CD14-positive monocyte (primary cell): ENCODE measurements at regions not wholly inside any gene's neighbourhood (a gene's known extent, or its start where the extent isn't known, plus 50 kb on each side); places are given as distances from the start of the nearest gene placed in this dataset.

Experiments
- DNase-seq, 3 donors: peaks; one replicate each; pipeline ENCODE4 v3.0.0-alpha.2; 2011 to 2022
- H2AFZ ChIP-seq: 2 replicates; pipeline ENCODE4 v1.6.0; 2012; ENCODE audit warnings: mild to moderate bottlenecking, low read depth, low read length, inconsistent platforms; ENCODE audit not compliant: insufficient read depth, poor library complexity, severe bottlenecking
- H3K27ac ChIP-seq, 2 donors: 1 replicate in 1 of 2; 2 replicates in 1 of 2; pipeline ENCODE4 v1.5.1; 2012 to 2013; ENCODE audit warnings: low read length in 2 of 2, control low read depth in 1 of 2, inconsistent platforms in 1 of 2, low read depth in 1 of 2, mild to moderate bottlenecking in 1 of 2
- H3K27me3 ChIP-seq, 2 donors: one replicate each; pipeline versions ENCODE4 v1.6.0 to v1.6.1; 2011 to 2013; ENCODE audit warnings: low read length in 2 of 2; ENCODE audit not compliant: control insufficient read depth in 2 of 2, insufficient read depth in 2 of 2
- H3K36me3 ChIP-seq, 2 donors: replicated peaks in 1 of 2; 1 replicate in 1 of 2; 2 replicates in 1 of 2; pipeline versions ENCODE4 v1.5.1 to v1.6.1; 2012 to 2013; ENCODE audit warnings: low read length in 2 of 2, control low read depth in 1 of 2, inconsistent platforms in 1 of 2, mild to moderate bottlenecking in 1 of 2; ENCODE audit not compliant: insufficient read depth in 2 of 2, control insufficient read depth in 1 of 2
- H3K4me1 ChIP-seq, 2 donors: 1 replicate in 1 of 2; 2 replicates in 1 of 2; pipeline versions ENCODE4 v1.5.1 to v1.6.1; 2012 to 2013; ENCODE audit warnings: low read length in 2 of 2, control low read depth in 1 of 2, inconsistent platforms in 1 of 2, mild to moderate bottlenecking in 1 of 2, moderate library complexity in 1 of 2; ENCODE audit not compliant: insufficient read depth in 2 of 2, control insufficient read depth in 1 of 2
- H3K4me2 ChIP-seq: replicated peaks from 2 replicates; pipeline ENCODE3; 2012; ENCODE audit warnings: low read length, moderate library complexity, mild to moderate bottlenecking; ENCODE audit not compliant: poor library complexity, severe bottlenecking; ENCODE audit errors: extremely low read depth
- H3K4me3 ChIP-seq, 3 experiments: fragments of 200-600 bp in 1 of 3; sonication (generic) in 1 of 3; replicated peaks in 1 of 3; 1 replicate in 2 of 3; 2 replicates in 1 of 3; pipeline ENCODE4 v1.5.1; 2011 to 2013; ENCODE audit warnings: low read length in 3 of 3, mild to moderate bottlenecking in 3 of 3, control low read depth in 2 of 3, low read depth in 2 of 3, inconsistent platforms in 1 of 3, moderate library complexity in 1 of 3
- H3K79me2 ChIP-seq: 2 replicates; pipeline ENCODE4 v1.6.0; 2012; ENCODE audit warnings: mild to moderate bottlenecking, control low read depth, inconsistent platforms, low read length, moderate library complexity; ENCODE audit not compliant: insufficient read depth
- H3K9ac ChIP-seq: 2 replicates; pipeline ENCODE4 v1.6.0; 2017; ENCODE audit warnings: low read length, mild to moderate bottlenecking; ENCODE audit not compliant: insufficient read depth, poor library complexity, severe bottlenecking
- H3K9me3 ChIP-seq, 2 donors: replicated peaks in 1 of 2; 1 replicate in 1 of 2; 2 replicates in 1 of 2; pipeline versions ENCODE4 v1.5.1 to v1.6.1; 2012 to 2013; ENCODE audit warnings: low read length in 2 of 2, control low read depth in 1 of 2; ENCODE audit not compliant: control insufficient read depth in 1 of 2, insufficient read depth in 1 of 2
- H4K20me1 ChIP-seq: 2 replicates; pipeline ENCODE4 v1.6.0; 2012; ENCODE audit warnings: mild to moderate bottlenecking, low read length, control low read depth, moderate library complexity; ENCODE audit not compliant: insufficient read depth
- H3K27ac Mint-ChIP-seq, 7 donors: one replicate each; pipeline ENCODE4 v1.8.0; 2020; ENCODE audit warnings: mild to moderate bottlenecking in 7 of 7, mixed read lengths in 7 of 7, moderate library complexity in 6 of 7, inconsistent platforms in 2 of 7
- H3K27me3 Mint-ChIP-seq, 3 donors: one replicate each; pipeline ENCODE4 v1.8.0; 2021 to 2022; ENCODE audit warnings: low read depth in 3 of 3, mild to moderate bottlenecking in 3 of 3, mixed read lengths in 3 of 3, moderate library complexity in 3 of 3, inconsistent platforms in 1 of 3
- H3K36me3 Mint-ChIP-seq, 2 donors: one replicate each; pipeline ENCODE4 v1.8.0; 2020; ENCODE audit warnings: mixed read lengths in 2 of 2, inconsistent platforms in 1 of 2, mild to moderate bottlenecking in 1 of 2
- H3K4me1 Mint-ChIP-seq: one replicate; pipeline ENCODE4 v1.8.0; 2020; ENCODE audit warnings: mild to moderate bottlenecking, mixed read lengths
- H3K4me3 Mint-ChIP-seq, 2 donors: one replicate each; pipeline ENCODE4 v1.8.0; 2020; ENCODE audit warnings: mild to moderate bottlenecking in 2 of 2, mixed read lengths in 2 of 2, moderate library complexity in 1 of 2
- H3K9me3 Mint-ChIP-seq, 7 donors: one replicate each; pipeline ENCODE4 v1.8.0; 2020 to 2022; ENCODE audit warnings: mixed read lengths in 7 of 7, mild to moderate bottlenecking in 6 of 7, moderate library complexity in 6 of 7, inconsistent platforms in 2 of 7
- WGBS: methylation state at CpG from one replicate; pipeline ENCODE4 v1.1.5; 2013; ENCODE audit warnings: missing lambda C conversion rate; ENCODE audit not compliant: insufficient coverage; 5-methylcytosine and 5-hydroxymethylcytosine counted together
- intact Hi-C, 2 donors: fragments of 100-400 bp; cut with micrococcal nuclease; formaldehyde crosslinking; loops; one replicate each; pipeline versions ENCODE4 v1.15.0 to v1.15.1; 2023
- TF ChIP-seq, protein P1 (sequence below): fragments of 200-600 bp; IDR thresholded peaks from one replicate; pipeline ENCODE4 v1.8.0; 2022; ENCODE audit warnings: antibody characterized with exemption, mild to moderate bottlenecking

DNA sequence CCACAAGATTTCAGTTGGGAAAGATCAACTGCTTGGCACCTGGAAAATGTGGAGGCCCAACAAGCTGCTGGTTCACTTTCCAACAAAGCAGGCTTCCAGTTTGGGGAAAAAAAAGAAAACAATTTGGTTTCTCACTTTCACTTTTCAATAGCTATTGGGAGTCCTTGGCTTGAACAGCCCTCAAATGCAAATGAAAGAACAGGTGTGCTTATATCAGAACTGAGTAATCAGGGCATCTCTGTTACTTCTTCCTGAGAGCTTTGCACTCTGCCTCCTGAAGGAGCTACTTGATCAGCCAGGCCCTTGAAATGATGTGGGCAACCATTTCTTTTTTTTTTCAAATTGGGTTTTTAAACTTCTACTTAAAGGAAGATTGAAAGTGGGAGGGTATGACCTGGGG is 73.5 kb downstream of the MFAP3 start:
- Histone ChIP-seq H3K4me1 (no peaks in the 10 kb centered on the region), H3K27me3 (no peaks in the 10 kb centered on the region), H3K36me3 (no peaks in the 10 kb centered on the region), H3K79me2 (no peaks in the 10 kb centered on the region), H4K20me1 (no peaks in the 10 kb centered on the region), H3K4me3 (no peak overlapping the region), H3K4me2 (no peak overlapping the region), H3K9ac (no peak overlapping the region), H3K27ac (no peak overlapping the region), H3K9me3 (no peaks in the 10 kb centered on the region), H2AFZ (no peak overlapping the region)
- Mint-ChIP-seq H3K4me3 (no peak overlapping the region), H3K9me3 (peaks cover 0 to 2% (median 0%) of the 10 kb centered on the region in 7 donors), H3K36me3 (no peaks in the 10 kb centered on the region), H3K27ac (no peak overlapping the region), H3K27me3 (peaks cover 5 to 9% (median 9%) of the 10 kb centered on the region in 3 donors), H3K4me1 (peaks cover 4% of the 10 kb centered on the region)
- intact Hi-C loops: no loop called here
- no peak for DNase-seq
- TF ChIP-seq, protein P1, sequence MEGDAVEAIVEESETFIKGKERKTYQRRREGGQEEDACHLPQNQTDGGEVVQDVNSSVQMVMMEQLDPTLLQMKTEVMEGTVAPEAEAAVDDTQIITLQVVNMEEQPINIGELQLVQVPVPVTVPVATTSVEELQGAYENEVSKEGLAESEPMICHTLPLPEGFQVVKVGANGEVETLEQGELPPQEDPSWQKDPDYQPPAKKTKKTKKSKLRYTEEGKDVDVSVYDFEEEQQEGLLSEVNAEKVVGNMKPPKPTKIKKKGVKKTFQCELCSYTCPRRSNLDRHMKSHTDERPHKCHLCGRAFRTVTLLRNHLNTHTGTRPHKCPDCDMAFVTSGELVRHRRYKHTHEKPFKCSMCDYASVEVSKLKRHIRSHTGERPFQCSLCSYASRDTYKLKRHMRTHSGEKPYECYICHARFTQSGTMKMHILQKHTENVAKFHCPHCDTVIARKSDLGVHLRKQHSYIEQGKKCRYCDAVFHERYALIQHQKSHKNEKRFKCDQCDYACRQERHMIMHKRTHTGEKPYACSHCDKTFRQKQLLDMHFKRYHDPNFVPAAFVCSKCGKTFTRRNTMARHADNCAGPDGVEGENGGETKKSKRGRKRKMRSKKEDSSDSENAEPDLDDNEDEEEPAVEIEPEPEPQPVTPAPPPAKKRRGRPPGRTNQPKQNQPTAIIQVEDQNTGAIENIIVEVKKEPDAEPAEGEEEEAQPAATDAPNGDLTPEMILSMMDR: no peak

DNA sequence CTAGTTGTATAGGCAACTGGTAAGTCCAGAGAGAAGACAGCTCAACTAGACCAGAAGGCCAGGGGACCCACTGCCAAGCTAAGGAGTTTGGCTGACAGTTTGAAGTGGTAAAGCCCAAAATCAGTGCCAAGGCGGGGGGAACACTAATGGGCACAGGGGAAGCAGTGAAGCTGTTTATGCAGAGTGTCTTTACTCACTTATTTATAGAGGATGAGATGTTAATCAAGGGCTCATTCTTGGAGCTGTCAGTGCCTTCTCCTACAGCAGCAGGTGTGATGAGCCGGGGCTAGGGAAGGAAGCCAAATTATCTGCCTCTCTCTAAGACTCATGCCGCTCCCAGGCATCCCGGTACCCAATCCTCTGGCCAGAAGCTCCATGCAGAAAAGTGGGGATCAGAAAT is 75.2 kb upstream of the GALNT10 start:
- H3K9me3 Mint-ChIP-seq: peaks cover 0 to 2% (median 0%) of the 10 kb centered on the region in 7 donors
- H3K4me1 ChIP-seq: no peaks in the 10 kb centered on the region
- 100% methylated on average over 3 of the region's 4 CpGs for WGBS
- H2AFZ ChIP-seq: no peak overlapping the region
- H3K27ac ChIP-seq: no peak overlapping the region
- peak overlapping the region in 1 of 7 donors; percentile 19 for H3K27ac Mint-ChIP-seq
- H3K36me3 ChIP-seq: no peaks in the 10 kb centered on the region
- H3K27me3 ChIP-seq: no peaks in the 10 kb centered on the region
- no peaks in the 10 kb centered on the region for H3K9me3 ChIP-seq
- TF ChIP-seq, protein P1: no peak
- no peaks in the 10 kb centered on the region for H4K20me1 ChIP-seq
- H3K27me3 Mint-ChIP-seq: peaks cover 3 to 9% (median 6%) of the 10 kb centered on the region in 3 donors
- intact Hi-C loops: no loop called here
- no peaks in the 10 kb centered on the region for H3K36me3 Mint-ChIP-seq
- H3K4me1 Mint-ChIP-seq: no peaks in the 10 kb centered on the region
- H3K9ac ChIP-seq: no peak overlapping the region
- H3K4me3 ChIP-seq: no peak overlapping the region
- H3K4me3 Mint-ChIP-seq: no peak overlapping the region
- no peak for DNase-seq
- H3K4me2 ChIP-seq: no peak overlapping the region
- H3K79me2 ChIP-seq: no peaks in the 10 kb centered on the region
